Neural cell (in vitro differentiated cells): ENCODE measurements at regions not wholly inside any gene's neighbourhood (a gene's known extent, or its start where the extent isn't known, plus 50 kb on each side); places are given as distances from the start of the nearest gene placed in this dataset.

Experiments
- H2AFZ ChIP-seq: fragments of 200-600, 300-800 bp; sonication (generic), shearing (Covaris generic); 2 replicates; pipeline ENCODE4 v1.6.0; 2014; ENCODE audit warnings: low read depth, mild to moderate bottlenecking, antibody characterized with exemption, low read length, moderate library complexity
- H3F3A ChIP-seq: fragments of 200-600 bp; shearing (Covaris generic); 2 replicates; pipeline ENCODE4 v1.6.1; 2016; ENCODE audit warnings: mild to moderate bottlenecking, moderate library complexity, mixed read lengths, antibody characterized with exemption, low read length; ENCODE audit not compliant: insufficient read depth, poor library complexity, severe bottlenecking
- H3K27ac ChIP-seq: fragments of 200-600, 300-800 bp; sonication (generic), shearing (Covaris generic); 2 replicates; pipeline ENCODE4 v1.5.1; 2014; ENCODE audit warnings: mild to moderate bottlenecking, low read length, moderate library complexity
- H3K27me3 ChIP-seq: fragments of 300-800, 200-600 bp; sonication (generic), shearing (Covaris generic); 2 replicates; pipeline ENCODE4 v1.6.0; 2014; ENCODE audit warnings: mild to moderate bottlenecking, low read depth, low read length, moderate library complexity; ENCODE audit not compliant: insufficient read depth
- H3K36me3 ChIP-seq: fragments of 300-800, 200-600 bp; sonication (generic), shearing (Covaris generic); 2 replicates; pipeline ENCODE4 v1.5.1; 2014; ENCODE audit warnings: mild to moderate bottlenecking, antibody characterized with exemption, low read length, moderate library complexity; ENCODE audit not compliant: insufficient read depth
- H3K4me2 ChIP-seq: fragments of 300-800, 200-600 bp; sonication (generic), shearing (Covaris generic); 2 replicates; pipeline ENCODE4 v1.6.0; 2014; ENCODE audit warnings: mild to moderate bottlenecking, low read length
- H3K4me3 ChIP-seq: fragments of 300-800, 200-600 bp; sonication (generic), shearing (Covaris generic); 2 replicates; pipeline ENCODE4 v1.5.1; 2014; ENCODE audit warnings: mild to moderate bottlenecking, low read length, moderate library complexity
- H3K79me2 ChIP-seq: fragments of 200-600 bp; shearing (Covaris generic); replicated peaks from 2 replicates; pipeline ENCODE4 v1.6.0; 2014; ENCODE audit warnings: mild to moderate bottlenecking, low read length, moderate library complexity; ENCODE audit not compliant: insufficient read depth
- H3K9ac ChIP-seq: fragments of 300-800, 200-600 bp; sonication (generic), shearing (Covaris generic); 2 replicates; pipeline ENCODE4 v1.6.1; 2016; ENCODE audit warnings: mild to moderate bottlenecking, low read length, mixed read lengths
- H3K9me2 ChIP-seq: fragments of 200-600 bp; shearing (Covaris generic); 2 replicates; pipeline ENCODE4 v1.6.1; 2016; ENCODE audit warnings: mild to moderate bottlenecking, low read length, mixed read lengths; ENCODE audit not compliant: insufficient read depth
- H3K9me3 ChIP-seq: fragments of 200-600, 300-800 bp; sonication (generic), shearing (Covaris generic); 2 replicates; pipeline ENCODE4 v1.6.1; 2016; ENCODE audit warnings: mild to moderate bottlenecking, mixed run types, low read length, moderate library complexity, mixed read lengths
- H4K20me1 ChIP-seq: fragments of 200-600 bp; shearing (Covaris generic); 2 replicates; pipeline ENCODE4 v1.6.1; 2016; ENCODE audit warnings: mild to moderate bottlenecking, mixed run types; ENCODE audit not compliant: insufficient read depth
- EP300 ChIP-seq: fragments of 450-650 bp; conservative IDR thresholded peaks from 2 replicates; pipeline ENCODE4 v1.6.1; 2014; ENCODE audit warnings: antibody characterized with exemption, mild to moderate bottlenecking, moderate library complexity; ENCODE audit not compliant: poor library complexity, severe bottlenecking
- EZH2 ChIP-seq: fragments of 200-600, 300-800 bp; shearing (Covaris generic), sonication (generic); IDR thresholded peaks from 2 replicates; pipeline ENCODE4 v1.6.1; 2014; ENCODE audit warnings: antibody characterized with exemption, low read length, borderline replicate concordance, mild to moderate bottlenecking; ENCODE audit not compliant: insufficient read depth, poor library complexity, severe bottlenecking
- MXI1 ChIP-seq: fragments of 450-650 bp; conservative IDR thresholded peaks from 2 replicates; pipeline ENCODE4 v1.6.1; 2014; ENCODE audit warnings: antibody characterized with exemption, mild to moderate bottlenecking; ENCODE audit not compliant: poor library complexity, severe bottlenecking
- POLR2AphosphoS5 ChIP-seq: IDR thresholded peaks from 2 replicates; pipeline ENCODE4 v1.6.1; 2012
- RAD21 ChIP-seq: fragments of 450-650 bp; conservative IDR thresholded peaks from 2 replicates; pipeline ENCODE4 v1.6.1; 2014; ENCODE audit warnings: antibody characterized with exemption, mild to moderate bottlenecking, moderate library complexity
- REST ChIP-seq: IDR thresholded peaks from 2 replicates; pipeline ENCODE4 v1.6.1; 2012; ENCODE audit warnings: borderline replicate concordance
- SMC3 ChIP-seq: fragments of 450-650 bp; conservative IDR thresholded peaks from 2 replicates; pipeline ENCODE4 v1.6.1; 2014; ENCODE audit warnings: antibody characterized with exemption, mild to moderate bottlenecking, moderate library complexity; ENCODE audit not compliant: poor library complexity
- TAF1 ChIP-seq: IDR thresholded peaks from 2 replicates; pipeline ENCODE4 v1.6.1; 2012; ENCODE audit warnings: low read depth
- TF ChIP-seq, protein P1 (sequence below): fragments of 450-650 bp; IDR thresholded peaks from 2 replicates; pipeline ENCODE4 v1.5.1; 2014; ENCODE audit warnings: antibody characterized with exemption, mild to moderate bottlenecking, moderate library complexity; ENCODE audit not compliant: poor library complexity, severe bottlenecking

DNA sequence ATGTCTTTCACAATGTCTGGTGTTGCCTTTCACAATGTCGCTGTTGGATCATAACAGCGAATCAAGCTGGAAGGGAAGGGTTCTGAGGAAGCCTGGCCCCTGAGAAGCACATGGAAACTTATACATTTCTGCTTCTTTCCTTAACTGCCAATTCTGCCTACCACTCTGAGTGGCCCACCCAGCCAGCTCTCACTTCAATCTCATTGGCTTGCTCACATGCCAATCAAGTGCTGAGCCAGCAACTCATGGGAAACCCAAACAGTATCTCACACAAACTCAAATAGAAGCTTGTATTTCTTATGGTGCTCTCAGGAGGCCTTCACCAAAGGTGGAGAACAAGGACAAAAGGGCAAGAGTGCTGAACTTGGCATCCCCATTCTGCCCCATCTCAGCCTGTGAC, 117.4 kb upstream of the GPR26 start:
- Histone ChIP-seq H3K27ac (no peak overlapping the region), H3K9me2 (no peaks in the 10 kb centered on the region), H3F3A (no peaks in the 10 kb centered on the region), H3K9ac (no peak overlapping the region), H3K36me3 (no peaks in the 10 kb centered on the region), H3K4me3 (no peak overlapping the region), H4K20me1 (no peaks in the 10 kb centered on the region), H3K79me2 (no peaks in the 10 kb centered on the region), H3K27me3 (no peaks in the 10 kb centered on the region), H3K9me3 (no peaks in the 10 kb centered on the region), H3K4me2 (no peak overlapping the region), H2AFZ (no peak overlapping the region)
- TF ChIP-seq SMC3 = no peak
- TF ChIP-seq TAF1 = no peak
- no peak for TF ChIP-seq REST
- TF ChIP-seq POLR2AphosphoS5 = no peak
- TF ChIP-seq MXI1 = no peak
- no peak for TF ChIP-seq EP300
- TF ChIP-seq EZH2 = no peak
- no peak for TF ChIP-seq RAD21
- TF ChIP-seq, protein P1, sequence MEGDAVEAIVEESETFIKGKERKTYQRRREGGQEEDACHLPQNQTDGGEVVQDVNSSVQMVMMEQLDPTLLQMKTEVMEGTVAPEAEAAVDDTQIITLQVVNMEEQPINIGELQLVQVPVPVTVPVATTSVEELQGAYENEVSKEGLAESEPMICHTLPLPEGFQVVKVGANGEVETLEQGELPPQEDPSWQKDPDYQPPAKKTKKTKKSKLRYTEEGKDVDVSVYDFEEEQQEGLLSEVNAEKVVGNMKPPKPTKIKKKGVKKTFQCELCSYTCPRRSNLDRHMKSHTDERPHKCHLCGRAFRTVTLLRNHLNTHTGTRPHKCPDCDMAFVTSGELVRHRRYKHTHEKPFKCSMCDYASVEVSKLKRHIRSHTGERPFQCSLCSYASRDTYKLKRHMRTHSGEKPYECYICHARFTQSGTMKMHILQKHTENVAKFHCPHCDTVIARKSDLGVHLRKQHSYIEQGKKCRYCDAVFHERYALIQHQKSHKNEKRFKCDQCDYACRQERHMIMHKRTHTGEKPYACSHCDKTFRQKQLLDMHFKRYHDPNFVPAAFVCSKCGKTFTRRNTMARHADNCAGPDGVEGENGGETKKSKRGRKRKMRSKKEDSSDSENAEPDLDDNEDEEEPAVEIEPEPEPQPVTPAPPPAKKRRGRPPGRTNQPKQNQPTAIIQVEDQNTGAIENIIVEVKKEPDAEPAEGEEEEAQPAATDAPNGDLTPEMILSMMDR = no peak

DNA sequence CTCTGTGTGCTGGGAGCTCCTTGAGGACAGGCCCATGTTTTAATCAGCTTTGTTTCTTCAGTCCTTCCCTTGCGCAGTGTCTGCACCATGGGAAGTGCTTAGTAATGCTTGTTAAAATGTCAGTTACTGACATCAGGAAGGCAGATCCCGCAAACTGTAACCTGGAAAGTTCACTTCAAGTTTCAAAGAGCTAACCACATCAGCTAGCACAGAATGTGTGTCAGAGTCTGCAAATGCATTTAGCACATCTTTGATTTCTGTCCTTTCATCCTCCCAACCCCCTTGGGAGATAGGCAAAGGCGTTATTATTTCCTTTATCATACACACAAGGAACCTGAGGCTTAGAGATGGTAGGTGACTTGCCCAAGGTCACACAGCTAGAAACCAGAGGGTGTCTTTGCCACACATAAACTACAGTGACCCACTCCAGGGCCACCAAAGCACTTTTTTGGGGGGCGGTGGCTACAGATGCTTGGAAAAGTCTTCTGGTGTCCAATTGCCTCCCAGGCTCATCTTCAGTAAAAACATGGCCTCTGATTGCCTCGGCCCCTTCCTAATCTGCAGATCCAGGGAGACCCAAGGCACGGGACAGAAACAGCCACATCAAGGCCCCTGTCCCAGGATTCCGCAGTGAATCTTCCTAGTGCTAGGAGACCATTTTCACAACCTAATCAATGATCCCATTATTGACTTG, 116.2 kb upstream of the GPR26 start:
- H3K9ac ChIP-seq = no peak overlapping the region
- TF ChIP-seq, protein P1 = no peak
- TF ChIP-seq TAF1 (no peak), EZH2 (no peak), REST (no peak), POLR2AphosphoS5 (no peak), MXI1 (no peak), EP300 (no peak), RAD21 (no peak), SMC3 (no peak)
- no peak overlapping the region for H3K4me3 ChIP-seq
- H3K79me2 ChIP-seq = no peaks in the 10 kb centered on the region
- no peaks in the 10 kb centered on the region for H3K36me3 ChIP-seq
- H3K9me2 ChIP-seq = no peaks in the 10 kb centered on the region
- no peak overlapping the region for H3K4me2 ChIP-seq
- no peaks in the 10 kb centered on the region for H3F3A ChIP-seq
- H2AFZ ChIP-seq = no peak overlapping the region
- no peaks in the 10 kb centered on the region for H3K9me3 ChIP-seq
- no peaks in the 10 kb centered on the region for H3K27me3 ChIP-seq
- H3K27ac ChIP-seq = no peak overlapping the region
- H4K20me1 ChIP-seq = no peaks in the 10 kb centered on the region
